B cell (primary cell): ENCODE measurements at regions not wholly inside any gene's neighbourhood (a gene's known extent, or its start where the extent isn't known, plus 50 kb on each side); places are given as distances from the start of the nearest gene placed in this dataset.

ENCODE experiments used
- CTCF ChIP-seq: fragments of 200-600 bp; IDR thresholded peaks from one replicate; pipeline ENCODE4 v1.8.0; 2022; ENCODE audit warnings: antibody characterized with exemption, mild to moderate bottlenecking
- EZH2 ChIP-seq: IDR thresholded peaks from 2 replicates; pipeline ENCODE4 v1.6.1; 2012; ENCODE audit warnings: borderline replicate concordance, low read depth, mild to moderate bottlenecking, moderate library complexity, low read length; ENCODE audit not compliant: insufficient read depth, poor library complexity, severe bottlenecking

GRCh38 chr3:118765636-118766305 lies 268.9 kb downstream of the IGSF11 start:
- no peak for TF ChIP-seq CTCF
- no peak for TF ChIP-seq EZH2
